ENCODE measurements at regions not wholly inside any gene's neighbourhood (a gene's known extent, or its start where the extent isn't known, plus 50 kb on each side); places are given as distances from the start of the nearest gene placed in this dataset.

- no peak overlapping the region for H3K27ac Mint-ChIP-seq
- H3K4me1 Mint-ChIP-seq (ENCODE audit: low read depth in 2 of 2): no peaks in the 10 kb centered on the region
- H3K9me3 Mint-ChIP-seq: no peaks in the 10 kb centered on the region
- ATAC-seq (no peak), DNase-seq (ENCODE audit: low spot score) (no peak)
- peaks cover 13 to 23% of the 10 kb centered on the region in 2 donors for H3K27me3 Mint-ChIP-seq
- H3K4me3 Mint-ChIP-seq: no peak overlapping the region
- H3K36me3 Mint-ChIP-seq: no peaks in the 10 kb centered on the region
Measured at GRCh38 chr18:75915941-75916623, 488.6 kb upstream of the SMIM21 start.

GRCh38 chr18:75912829-75913228, 485.3 kb upstream of the SMIM21 start:
- H3K4me1 Mint-ChIP-seq (ENCODE audit: low read depth in 2 of 2): no peaks in the 10 kb centered on the region
- ATAC-seq (no peak), DNase-seq (ENCODE audit: low spot score) (no peak)
- H3K4me3 Mint-ChIP-seq: no peak overlapping the region
- no peaks in the 10 kb centered on the region for H3K9me3 Mint-ChIP-seq
- peaks cover 8 to 23% of the 10 kb centered on the region in 2 donors for H3K27me3 Mint-ChIP-seq
- no peaks in the 10 kb centered on the region for H3K36me3 Mint-ChIP-seq
- no peak overlapping the region for H3K27ac Mint-ChIP-seq

GRCh38 chr18:75904416-75904815, 476.9 kb upstream of the SMIM21 start:
- Mint-ChIP-seq H3K27me3 (peaks cover 2 to 4% of the 10 kb centered on the region in 2 donors), H3K4me3 (no peak overlapping the region), H3K27ac (no peak overlapping the region), H3K9me3 (no peaks in the 10 kb centered on the region), H3K36me3 (no peaks in the 10 kb centered on the region), H3K4me1 (ENCODE audit: low read depth in 2 of 2) (no peaks in the 10 kb centered on the region)
- DNase-seq (ENCODE audit: low spot score) (no peak), ATAC-seq (peak in 1 of 2 donors; percentile 22)

- Mint-ChIP-seq H3K27ac (no peak overlapping the region), H3K36me3 (no peaks in the 10 kb centered on the region), H3K4me1 (ENCODE audit: low read depth in 2 of 2) (no peaks in the 10 kb centered on the region), H3K27me3 (peaks cover 3 to 4% of the 10 kb centered on the region in 2 donors), H3K4me3 (no peak overlapping the region), H3K9me3 (no peaks in the 10 kb centered on the region)
- DNase-seq (ENCODE audit: low spot score) (no peak), ATAC-seq (no peak)
Measured at GRCh38 chr18:75898651-75899050, 471.1 kb upstream of the SMIM21 start.

- DNase-seq (ENCODE audit: low spot score) (no peak), ATAC-seq (no peak)
- Mint-ChIP-seq H3K4me1 (ENCODE audit: low read depth in 2 of 2) (no peaks in the 10 kb centered on the region), H3K9me3 (no peaks in the 10 kb centered on the region), H3K4me3 (no peak overlapping the region), H3K36me3 (no peaks in the 10 kb centered on the region), H3K27me3 (peaks cover 0 to 7% of the 10 kb centered on the region in 2 donors), H3K27ac (no peak overlapping the region)
Measured at GRCh38 chr18:75897386-75897785, 469.9 kb upstream of the SMIM21 start.

GRCh38 chr18:75896865-75897264, 469.4 kb upstream of the SMIM21 start:
- H3K4me3 Mint-ChIP-seq: no peak overlapping the region
- ATAC-seq (no peak), DNase-seq (ENCODE audit: low spot score) (no peak)
- no peaks in the 10 kb centered on the region for H3K9me3 Mint-ChIP-seq
- H3K27me3 Mint-ChIP-seq: peaks cover 0 to 7% of the 10 kb centered on the region in 2 donors
- H3K36me3 Mint-ChIP-seq: no peaks in the 10 kb centered on the region
- H3K27ac Mint-ChIP-seq: no peak overlapping the region
- no peaks in the 10 kb centered on the region for H3K4me1 Mint-ChIP-seq (ENCODE audit: low read depth in 2 of 2)

GRCh38 chr18:75895135-75895534, 467.6 kb upstream of the SMIM21 start:
- DNase-seq (ENCODE audit: low spot score): no peak
- Mint-ChIP-seq H3K27me3 (peaks cover 0 to 7% of the 10 kb centered on the region in 2 donors), H3K4me3 (no peak overlapping the region), H3K27ac (no peak overlapping the region), H3K9me3 (no peaks in the 10 kb centered on the region), H3K4me1 (ENCODE audit: low read depth in 2 of 2) (no peaks in the 10 kb centered on the region), H3K36me3 (no peaks in the 10 kb centered on the region)
- ATAC-seq: no peak

GRCh38 chr18:75884728-75885127, 457.2 kb upstream of the SMIM21 start:
- Mint-ChIP-seq H3K27ac (no peak overlapping the region), H3K4me3 (no peak overlapping the region), H3K36me3 (no peaks in the 10 kb centered on the region), H3K4me1 (ENCODE audit: low read depth in 2 of 2) (no peaks in the 10 kb centered on the region), H3K9me3 (no peaks in the 10 kb centered on the region), H3K27me3 (peaks cover 0 to 2% of the 10 kb centered on the region in 2 donors)
- no peak for DNase-seq (ENCODE audit: low spot score)
- ATAC-seq: no peak

- no peak for DNase-seq (ENCODE audit: low spot score)
- peaks cover 0 to 2% of the 10 kb centered on the region in 2 donors for H3K27me3 Mint-ChIP-seq
- H3K9me3 Mint-ChIP-seq: peaks cover 5% of the 10 kb centered on the region
- no peak overlapping the region for H3K4me3 Mint-ChIP-seq
- no peak overlapping the region for H3K27ac Mint-ChIP-seq
- ATAC-seq: no peak
- H3K4me1 Mint-ChIP-seq (ENCODE audit: low read depth in 2 of 2): no peaks in the 10 kb centered on the region
- H3K36me3 Mint-ChIP-seq: no peaks in the 10 kb centered on the region
Measured at GRCh38 chr18:75880925-75881504, 453.5 kb upstream of the SMIM21 start.

GRCh38 chr18:75880266-75880665, 452.8 kb upstream of the SMIM21 start:
- Mint-ChIP-seq H3K9me3 (peaks cover 5% of the 10 kb centered on the region), H3K4me3 (no peak overlapping the region), H3K27me3 (peaks cover 0 to 2% of the 10 kb centered on the region in 2 donors), H3K27ac (no peak overlapping the region), H3K4me1 (ENCODE audit: low read depth in 2 of 2) (no peaks in the 10 kb centered on the region), H3K36me3 (no peaks in the 10 kb centered on the region)
- DNase-seq (ENCODE audit: low spot score) (no peak), ATAC-seq (no peak)

- no peaks in the 10 kb centered on the region for H3K36me3 Mint-ChIP-seq
- peaks cover 5% of the 10 kb centered on the region for H3K9me3 Mint-ChIP-seq
- H3K4me3 Mint-ChIP-seq: no peak overlapping the region
- no peak overlapping the region for H3K27ac Mint-ChIP-seq
- no peak for ATAC-seq
- H3K4me1 Mint-ChIP-seq (ENCODE audit: low read depth in 2 of 2): no peaks in the 10 kb centered on the region
- DNase-seq (ENCODE audit: low spot score): no peak
- no peaks in the 10 kb centered on the region for H3K27me3 Mint-ChIP-seq
Measured at GRCh38 chr18:75879196-75879595, 451.7 kb upstream of the SMIM21 start.

GRCh38 chr18:75875559-75875958, 448.1 kb upstream of the SMIM21 start:
- ATAC-seq: no peak
- Mint-ChIP-seq H3K4me3 (no peak overlapping the region), H3K36me3 (no peaks in the 10 kb centered on the region), H3K27ac (no peak overlapping the region), H3K27me3 (peaks cover 2 to 6% of the 10 kb centered on the region in 2 donors), H3K9me3 (peaks cover 5% of the 10 kb centered on the region), H3K4me1 (ENCODE audit: low read depth in 2 of 2) (no peaks in the 10 kb centered on the region)
- DNase-seq (ENCODE audit: low spot score): no peak

- H3K27ac Mint-ChIP-seq: no peak overlapping the region
- H3K4me3 Mint-ChIP-seq: no peak overlapping the region
- DNase-seq (ENCODE audit: low spot score): no peak
- peaks cover 2 to 6% of the 10 kb centered on the region in 2 donors for H3K27me3 Mint-ChIP-seq
- no peaks in the 10 kb centered on the region for H3K36me3 Mint-ChIP-seq
- no peak for ATAC-seq
- H3K9me3 Mint-ChIP-seq: peaks cover 5% of the 10 kb centered on the region
- no peaks in the 10 kb centered on the region for H3K4me1 Mint-ChIP-seq (ENCODE audit: low read depth in 2 of 2)
Measured at GRCh38 chr18:75874401-75875089, 447.0 kb upstream of the SMIM21 start.

- H3K4me3 Mint-ChIP-seq: no peak overlapping the region
- ATAC-seq (no peak), DNase-seq (ENCODE audit: low spot score) (no peak)
- H3K27me3 Mint-ChIP-seq: peaks cover 2 to 6% of the 10 kb centered on the region in 2 donors
- no peaks in the 10 kb centered on the region for H3K9me3 Mint-ChIP-seq
- no peaks in the 10 kb centered on the region for H3K4me1 Mint-ChIP-seq (ENCODE audit: low read depth in 2 of 2)
- H3K36me3 Mint-ChIP-seq: no peaks in the 10 kb centered on the region
- H3K27ac Mint-ChIP-seq: no peak overlapping the region
Measured at GRCh38 chr18:75871596-75871995, 444.1 kb upstream of the SMIM21 start.
